Activated naive CD4-positive, alpha-beta T cell treated with anti-CD3 and anti-CD28 coated beads, Interleukin-2, amount 50 U/mL, for 72 hours (primary cell): ENCODE measurements at regions not wholly inside any gene's neighbourhood (a gene's known extent, or its start where the extent isn't known, plus 50 kb on each side); places are given as distances from the start of the nearest gene placed in this dataset.

ENCODE experiments used
- ATAC-seq, 2 donors: fragments of 150-1000 bp; cut with Tn5 transposase; 2 replicates each; pipeline ENCODE4 v1.10.0; 2021; ENCODE audit warnings: mild to moderate bottlenecking in 2 of 2, moderate library complexity in 2 of 2
- DNase-seq, 2 donors: peaks; one replicate each; pipeline ENCODE4 v3.0.0; 2021 to 2022; ENCODE audit warnings: low spot score in 2 of 2
- H3K27ac Mint-ChIP-seq, 2 donors: one replicate each; pipeline ENCODE4 v1.8.0; 2022; ENCODE audit warnings: mild to moderate bottlenecking in 2 of 2, mixed read lengths in 2 of 2
- H3K36me3 Mint-ChIP-seq, 2 donors: one replicate each; pipeline ENCODE4 v1.8.0; 2022; ENCODE audit warnings: mixed read lengths in 2 of 2
- H3K9me3 Mint-ChIP-seq, 2 donors: one replicate each; pipeline ENCODE4 v1.8.0; 2022; ENCODE audit warnings: mixed read lengths in 2 of 2

DNA sequence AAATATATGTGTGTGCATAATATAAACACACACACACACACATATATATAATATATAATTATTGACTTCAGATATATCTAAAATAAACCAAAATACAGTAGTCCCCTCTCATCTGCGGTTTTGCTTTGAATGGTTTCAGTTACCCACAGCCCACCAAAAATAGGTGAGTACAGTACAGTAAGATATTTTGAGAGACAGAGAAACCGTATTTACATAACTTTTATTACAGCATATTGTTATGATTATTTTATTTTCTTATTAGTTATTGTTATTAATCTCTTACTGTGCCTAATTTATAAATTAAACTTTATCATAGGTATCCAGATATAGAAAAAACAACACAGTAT is 564.2 kb downstream of the ACTL7B start:
- no peak for DNase-seq
- Mint-ChIP-seq H3K36me3 (no peaks in the 10 kb centered on the region), H3K9me3 (peaks cover 0 to 3% of the 10 kb centered on the region in 2 donors), H3K27ac (no peak overlapping the region)
- no peak for ATAC-seq

DNA sequence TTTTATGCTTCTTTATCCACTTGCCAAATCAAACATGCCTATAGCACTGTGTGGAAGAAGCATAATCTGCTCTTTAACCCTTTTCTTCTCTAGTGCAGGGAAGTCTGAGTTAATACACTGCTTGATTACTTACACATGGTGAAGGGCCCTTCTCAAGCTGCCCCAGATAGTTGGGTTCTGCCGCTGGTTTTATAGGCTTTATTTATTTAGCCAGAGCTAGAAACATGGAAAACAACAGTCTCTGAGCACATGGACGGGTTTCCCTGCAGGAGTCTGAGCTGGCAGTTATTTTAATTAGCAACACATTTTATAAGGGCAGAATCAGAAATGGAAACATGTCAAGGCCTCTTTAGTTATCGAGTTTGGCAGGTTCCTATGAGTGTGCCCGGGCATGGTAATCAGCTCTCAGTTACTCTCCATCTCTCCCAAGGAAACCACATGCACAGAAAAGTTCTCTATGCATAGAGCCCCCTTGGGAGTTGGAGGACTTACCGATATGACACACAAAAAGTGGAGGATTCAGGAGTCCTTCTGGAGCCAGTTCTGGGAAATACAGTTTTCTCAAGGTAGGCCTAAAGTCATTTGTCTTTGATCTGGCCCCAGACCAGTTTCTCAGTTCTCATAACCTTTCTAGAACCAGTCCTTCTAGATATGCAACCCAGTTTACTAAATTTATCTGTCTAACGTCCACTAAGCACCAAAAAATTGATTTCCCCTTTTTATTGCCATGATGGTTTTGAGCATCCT is 564.8 kb downstream of the ACTL7B start:
- Mint-ChIP-seq H3K36me3 (no peaks in the 10 kb centered on the region), H3K9me3 (peaks cover 0 to 3% of the 10 kb centered on the region in 2 donors), H3K27ac (no peak overlapping the region)
- no peak for ATAC-seq
- DNase-seq, result no peak

DNA sequence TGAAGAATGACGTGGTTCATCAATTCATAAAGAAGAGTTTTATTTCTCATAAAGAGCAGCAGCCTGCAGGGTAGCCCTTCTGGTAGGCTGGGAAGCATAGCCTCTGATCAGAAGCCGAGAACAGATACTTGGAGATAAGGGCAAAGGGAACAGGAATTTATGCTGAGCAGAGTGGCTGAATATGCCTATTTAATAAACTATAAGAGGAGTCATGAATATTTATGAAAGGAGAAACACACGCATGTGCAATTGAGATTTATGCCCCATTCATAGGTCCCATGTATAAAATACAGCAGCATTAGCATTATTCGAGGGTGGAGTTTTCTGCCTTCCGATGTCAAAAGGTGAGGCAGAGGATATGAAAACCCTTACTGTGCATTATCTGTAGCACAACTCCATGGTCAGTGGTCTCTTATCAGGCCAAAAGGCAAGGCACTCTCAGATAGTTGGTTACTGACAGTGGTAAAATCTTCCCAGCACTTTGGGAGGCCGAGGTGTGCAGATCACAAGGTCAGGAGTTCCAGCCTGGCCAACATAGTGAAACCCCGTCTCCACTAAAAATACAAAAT is 569.1 kb downstream of the ACTL7B start:
- H3K9me3 Mint-ChIP-seq, result peaks cover 0 to 3% of the 10 kb centered on the region in 2 donors
- DNase-seq, result no peak
- no peak for ATAC-seq
- no peaks in the 10 kb centered on the region for H3K36me3 Mint-ChIP-seq
- H3K27ac Mint-ChIP-seq, result no peak overlapping the region

DNA sequence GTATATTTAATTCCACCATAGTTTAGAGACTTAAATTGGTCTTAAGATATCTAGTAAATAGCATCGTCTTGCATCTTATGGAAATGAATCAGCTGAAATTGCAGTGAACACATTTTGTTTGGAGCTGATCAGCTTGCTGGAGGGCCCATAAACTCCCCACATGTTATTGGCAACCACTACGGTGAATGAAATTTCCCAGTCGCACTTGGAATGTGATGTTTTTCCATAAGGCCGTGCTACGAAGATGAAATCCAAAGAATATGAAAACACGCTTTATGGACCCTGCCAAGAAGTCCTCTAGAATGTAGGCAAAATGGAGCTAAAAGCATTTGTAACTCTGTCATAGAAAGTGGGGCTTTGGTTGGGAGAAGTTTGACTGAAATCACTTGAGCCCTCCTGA is 572.1 kb downstream of the ACTL7B start:
- H3K9me3 Mint-ChIP-seq, result peaks cover 8 to 9% of the 10 kb centered on the region in 2 donors
- ATAC-seq, result no peak
- no peaks in the 10 kb centered on the region for H3K36me3 Mint-ChIP-seq
- DNase-seq, result no peak
- no peak overlapping the region for H3K27ac Mint-ChIP-seq

DNA sequence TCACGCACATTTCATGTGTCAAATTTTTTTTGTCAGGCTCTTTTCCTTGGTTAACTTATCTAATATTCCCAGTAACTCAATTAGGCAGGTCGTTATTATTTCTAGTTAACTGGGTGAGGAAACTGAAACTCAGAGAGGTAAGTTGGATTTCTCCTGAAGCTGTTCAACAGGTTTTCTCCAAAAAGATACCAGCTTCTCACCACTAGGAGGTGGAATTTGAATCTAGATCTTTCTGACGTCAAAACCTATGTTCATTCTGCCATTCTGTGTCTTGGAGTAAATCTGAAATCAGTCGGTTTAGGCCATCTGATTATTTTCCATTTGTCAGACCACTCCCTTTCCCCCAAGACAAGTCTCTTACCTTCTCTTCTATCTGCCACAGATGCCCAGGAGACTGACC is 572.9 kb downstream of the ACTL7B start:
- no peak overlapping the region for H3K27ac Mint-ChIP-seq
- H3K9me3 Mint-ChIP-seq, result peaks cover 8 to 9% of the 10 kb centered on the region in 2 donors
- ATAC-seq, result no peak
- no peak for DNase-seq
- no peaks in the 10 kb centered on the region for H3K36me3 Mint-ChIP-seq

DNA sequence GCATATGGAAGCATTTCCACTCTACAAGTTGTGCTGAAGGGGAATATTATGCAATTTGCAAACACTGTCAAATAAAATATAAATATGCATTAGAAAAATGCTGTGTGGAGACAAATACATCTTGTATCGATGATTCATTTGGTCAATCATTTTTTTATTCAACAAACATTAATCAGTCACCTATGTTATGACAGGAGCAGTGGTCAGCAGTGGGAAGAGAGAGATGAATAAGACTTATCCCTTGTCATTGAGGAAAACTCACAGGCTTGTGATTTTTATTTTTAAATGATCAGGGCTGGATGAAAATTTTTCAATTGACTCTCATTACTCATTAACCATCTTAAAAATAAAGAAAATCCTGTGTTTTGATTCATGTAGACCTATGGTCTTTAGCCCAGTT is 574.1 kb downstream of the ACTL7B start:
- DNase-seq (no peak), ATAC-seq (no peak)
- H3K27ac Mint-ChIP-seq, result no peak overlapping the region

DNA sequence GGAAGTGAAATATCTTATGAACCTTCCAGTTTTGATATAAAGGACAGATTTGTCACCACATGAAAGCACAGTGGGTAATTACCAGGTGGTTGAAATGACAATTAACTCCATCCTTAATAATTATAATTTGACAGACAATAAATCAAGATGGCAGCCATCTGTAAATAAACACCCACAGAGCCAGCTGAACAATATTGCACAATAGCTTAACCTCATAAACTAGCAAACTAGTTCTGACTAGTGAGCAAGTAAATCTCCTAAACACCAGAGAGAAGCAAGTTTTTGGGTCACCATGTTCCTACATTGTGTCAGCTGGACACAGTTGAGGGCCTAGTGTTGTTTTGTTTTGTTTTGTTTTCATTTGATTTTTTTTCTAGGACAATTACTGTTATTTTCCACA is 577.4 kb downstream of the ACTL7B start:
- no peak for DNase-seq
- Mint-ChIP-seq H3K36me3 (no peaks in the 10 kb centered on the region), H3K27ac (no peak overlapping the region), H3K9me3 (peaks cover 13 to 15% of the 10 kb centered on the region in 2 donors)
- no peak for ATAC-seq

More for the DNA sequence above, 574.1 kb downstream of the ACTL7B start:
- Mint-ChIP-seq H3K36me3 (no peaks in the 10 kb centered on the region), H3K9me3 (peaks cover 8 to 9% of the 10 kb centered on the region in 2 donors)

DNA sequence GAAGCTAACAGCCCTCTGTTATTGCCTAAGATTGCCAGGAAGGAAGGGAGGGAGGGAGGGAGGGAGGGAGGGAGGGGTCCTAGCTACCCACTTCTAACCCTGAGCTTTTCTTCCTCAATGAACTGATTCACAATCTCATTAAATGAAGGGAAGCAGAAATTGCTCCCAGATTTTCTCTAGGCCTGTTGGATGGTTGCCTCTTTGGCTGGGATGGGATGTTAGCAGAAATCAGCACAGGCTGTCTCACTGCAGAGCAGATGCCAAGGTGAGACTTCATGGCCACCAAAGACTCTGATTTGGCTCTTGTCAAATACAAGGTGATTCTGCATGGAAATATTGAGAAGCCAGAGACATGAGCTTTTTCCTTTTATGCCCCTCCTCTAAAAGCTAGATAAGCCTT is 578.6 kb downstream of the ACTL7B start:
- ATAC-seq, result no peak
- peaks cover 13 to 17% of the 10 kb centered on the region in 2 donors for H3K9me3 Mint-ChIP-seq
- no peaks in the 10 kb centered on the region for H3K36me3 Mint-ChIP-seq
- H3K27ac Mint-ChIP-seq, result no peak overlapping the region
- DNase-seq, result no peak

DNA sequence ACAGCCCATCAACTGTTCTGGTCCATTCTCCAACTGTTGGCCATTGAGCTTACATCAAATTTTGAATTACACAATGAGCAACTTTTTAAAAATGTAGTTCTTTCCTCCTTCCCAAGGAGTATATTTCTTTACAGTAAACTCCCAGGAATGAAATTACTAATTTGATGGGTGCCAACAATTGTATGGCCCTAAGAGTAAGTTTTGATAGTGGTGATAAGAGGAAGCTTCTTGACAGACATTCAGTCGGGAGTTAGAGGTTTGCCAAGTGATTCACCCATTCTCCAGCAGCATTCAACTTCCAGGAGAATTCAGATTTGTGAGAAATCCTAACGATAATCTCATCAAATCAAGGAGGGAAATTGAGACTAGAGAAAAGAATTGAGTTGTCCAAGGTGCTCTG is 579.9 kb downstream of the ACTL7B start:
- Mint-ChIP-seq H3K27ac (no peak overlapping the region), H3K36me3 (no peaks in the 10 kb centered on the region), H3K9me3 (peaks cover 9 to 19% of the 10 kb centered on the region in 2 donors)

DNA sequence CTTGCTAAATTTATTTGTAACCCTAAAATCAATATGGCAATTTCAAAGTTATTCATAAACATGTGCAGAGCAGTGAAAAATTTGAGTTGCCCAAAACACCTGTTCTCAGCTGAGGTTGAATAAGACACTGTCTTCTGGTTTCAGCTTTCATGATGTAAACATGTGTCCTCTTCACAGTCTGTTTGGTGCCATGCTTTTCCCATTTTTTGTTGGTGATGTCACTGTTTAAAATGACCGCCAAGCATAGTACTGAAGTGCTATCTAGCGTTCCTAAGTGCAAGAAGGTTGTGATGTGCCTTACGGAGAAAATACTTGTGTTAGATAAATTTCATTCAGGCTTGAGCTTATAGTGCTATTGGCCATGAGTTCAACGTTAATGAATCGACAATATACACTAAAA is 580.8 kb downstream of the ACTL7B start:
- no peaks in the 10 kb centered on the region for H3K36me3 Mint-ChIP-seq
- H3K9me3 Mint-ChIP-seq, result peaks cover 5 to 18% of the 10 kb centered on the region in 2 donors
- DNase-seq (no peak), ATAC-seq (no peak)
- H3K27ac Mint-ChIP-seq, result no peak overlapping the region

More for the DNA sequence above, 579.9 kb downstream of the ACTL7B start:
- ATAC-seq (no peak), DNase-seq (no peak)

DNA sequence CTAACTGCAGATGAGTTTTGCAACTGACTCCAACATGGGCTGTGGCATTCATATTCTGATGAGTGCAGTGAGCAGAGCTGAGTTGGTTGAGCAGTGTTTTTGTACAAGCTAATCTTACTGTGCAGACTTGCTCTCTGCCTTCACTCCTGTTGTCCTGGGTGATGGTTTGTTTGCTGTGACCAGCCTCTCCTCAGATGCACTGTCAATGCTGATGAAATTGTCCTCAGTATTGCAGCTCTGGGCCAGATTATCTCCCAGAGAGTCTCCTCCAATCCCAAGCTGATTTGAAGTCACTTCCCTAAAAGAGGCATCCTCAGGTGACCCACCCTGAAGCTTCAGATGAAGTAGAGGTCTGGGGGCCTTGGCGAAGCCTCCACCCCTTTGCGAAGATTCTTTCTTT is 581.8 kb downstream of the ACTL7B start:
- Mint-ChIP-seq H3K27ac (no peak overlapping the region), H3K9me3 (peaks cover 5 to 10% of the 10 kb centered on the region in 2 donors)

DNA sequence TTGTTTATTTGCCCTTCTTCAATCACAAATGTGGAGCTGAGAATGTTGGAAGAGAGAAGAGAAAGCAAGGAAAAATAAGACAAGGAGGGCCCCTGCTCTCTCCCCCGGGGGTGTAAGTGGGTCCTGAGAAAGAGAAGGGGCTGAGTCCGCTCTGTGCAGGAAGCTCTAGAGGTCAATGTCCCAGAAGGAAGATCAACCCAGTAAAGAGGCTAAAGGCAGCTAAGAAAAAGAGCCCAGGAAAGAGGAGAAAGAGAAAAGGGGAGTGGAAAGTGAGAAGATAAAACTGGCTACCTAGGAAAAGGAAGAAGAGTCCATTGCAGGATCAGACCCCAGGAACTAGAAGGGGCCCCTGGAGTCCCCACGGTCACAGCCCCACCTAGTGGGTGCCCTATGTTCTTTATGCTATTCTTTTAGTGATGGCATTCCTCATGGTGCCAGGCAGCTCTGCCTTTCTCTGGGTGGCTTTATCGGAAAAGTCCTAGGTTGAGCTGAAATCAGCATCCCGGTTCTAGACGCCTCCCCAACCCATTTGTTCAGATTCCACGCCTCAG is 583.4 kb downstream of the ACTL7B start:
- no peaks in the 10 kb centered on the region for H3K36me3 Mint-ChIP-seq
- ATAC-seq (no peak), DNase-seq (no peak)
- peaks cover 10 to 15% of the 10 kb centered on the region in 2 donors for H3K9me3 Mint-ChIP-seq
- H3K27ac Mint-ChIP-seq, result no peak overlapping the region

More for the DNA sequence above, 581.8 kb downstream of the ACTL7B start:
- no peaks in the 10 kb centered on the region for H3K36me3 Mint-ChIP-seq
- DNase-seq (no peak), ATAC-seq (no peak)

DNA sequence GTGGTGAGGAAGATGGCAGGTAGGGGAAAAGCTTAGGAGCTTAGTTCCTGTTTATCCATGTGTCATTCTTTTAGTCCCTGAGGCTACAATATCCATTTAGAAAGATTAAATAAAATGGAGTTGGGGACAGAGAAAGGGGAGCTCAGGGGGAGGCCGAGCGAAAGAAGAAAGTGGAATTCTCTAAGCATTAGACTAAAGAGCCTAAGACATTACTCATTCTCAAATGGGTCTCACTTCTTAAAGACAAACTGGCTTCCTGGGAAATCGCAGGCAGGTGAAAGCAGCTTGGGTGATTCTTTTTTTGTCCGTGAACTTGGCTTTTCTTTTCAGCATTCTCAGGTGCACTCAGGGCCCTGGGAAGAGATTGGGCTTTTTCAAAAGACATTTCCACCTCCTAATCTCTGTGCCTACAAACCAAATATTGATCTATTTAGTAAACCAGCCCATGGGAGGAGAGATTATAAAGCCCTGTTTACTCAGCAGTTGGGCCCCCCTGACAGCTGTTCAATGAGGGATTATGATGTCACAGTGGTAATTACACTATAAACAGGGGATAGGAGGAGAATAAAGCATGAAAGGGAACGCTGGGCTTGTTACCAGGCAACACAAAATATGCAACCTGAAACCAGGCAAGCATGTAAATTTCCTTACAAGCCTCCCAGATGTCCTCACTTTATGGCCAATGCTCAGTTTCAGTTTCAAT is 584.0 kb downstream of the ACTL7B start:
- peaks cover 15 to 17% of the 10 kb centered on the region in 2 donors for H3K9me3 Mint-ChIP-seq
- no peak overlapping the region for H3K27ac Mint-ChIP-seq
- DNase-seq (no peak), ATAC-seq (no peak)
- no peaks in the 10 kb centered on the region for H3K36me3 Mint-ChIP-seq

DNA sequence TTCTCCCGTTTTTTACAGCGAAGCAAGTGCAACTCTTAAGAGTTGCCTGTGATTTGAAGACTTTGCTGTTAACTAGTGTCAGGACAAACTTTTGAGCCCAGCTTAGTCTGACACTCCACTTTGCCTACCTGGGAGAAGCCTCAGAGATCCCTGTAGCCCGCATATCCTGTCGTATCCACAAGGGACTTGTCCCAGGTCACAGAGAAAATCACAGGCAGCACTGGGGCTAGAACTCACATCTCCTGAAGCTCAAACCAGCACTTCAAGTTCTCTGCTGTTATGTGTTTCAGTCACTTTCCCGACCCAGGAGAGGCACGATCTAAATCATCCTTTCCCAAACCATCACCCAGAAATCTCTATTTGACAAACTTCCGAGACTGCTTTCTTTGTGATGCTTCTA is 584.5 kb downstream of the ACTL7B start:
- Mint-ChIP-seq H3K36me3 (no peaks in the 10 kb centered on the region), H3K27ac (no peak overlapping the region), H3K9me3 (peaks cover 15 to 19% of the 10 kb centered on the region in 2 donors)
- DNase-seq (no peak), ATAC-seq (no peak)

DNA sequence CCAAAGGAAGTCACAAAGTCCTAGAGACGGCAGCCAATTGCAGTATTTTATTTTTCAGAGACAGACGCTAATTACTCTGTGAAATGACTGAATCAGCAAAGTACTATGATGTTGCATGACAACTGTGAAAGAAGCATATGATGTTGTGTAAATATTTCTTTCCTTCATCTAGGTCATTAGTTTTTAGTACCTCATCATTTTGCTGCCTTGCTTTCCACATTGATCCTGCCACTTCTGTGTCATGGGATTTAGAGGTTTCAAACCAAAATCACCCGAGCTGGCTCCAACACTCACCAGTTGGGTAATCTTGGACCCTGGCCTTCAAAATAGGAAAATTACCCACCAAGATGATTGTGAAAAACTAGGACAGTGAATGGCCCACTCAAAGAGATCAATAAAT is 585.2 kb downstream of the ACTL7B start:
- Mint-ChIP-seq H3K36me3 (no peaks in the 10 kb centered on the region), H3K27ac (no peak overlapping the region), H3K9me3 (peaks cover 15 to 20% of the 10 kb centered on the region in 2 donors)
- ATAC-seq (no peak), DNase-seq (no peak)

DNA sequence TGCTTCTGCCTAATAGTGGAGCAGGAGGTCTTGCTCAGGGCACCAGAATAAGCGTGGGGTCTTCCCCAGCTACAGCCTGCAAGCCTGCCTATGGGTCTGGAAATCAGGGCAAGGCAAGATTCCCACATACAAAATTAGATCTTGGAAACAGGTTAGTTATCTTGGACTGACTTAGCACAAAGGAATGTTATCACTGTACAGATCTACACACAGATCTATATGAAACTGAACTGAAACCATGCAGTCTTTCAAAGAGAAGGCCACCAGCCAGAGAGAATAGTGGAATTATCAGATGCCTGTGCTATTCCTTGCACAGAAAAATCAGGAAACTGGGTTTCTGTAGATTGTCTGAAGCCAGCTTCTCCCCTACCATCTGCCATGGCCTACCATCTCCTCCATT is 585.7 kb downstream of the ACTL7B start:
- no peak overlapping the region for H3K27ac Mint-ChIP-seq
- no peaks in the 10 kb centered on the region for H3K36me3 Mint-ChIP-seq
- ATAC-seq (no peak), DNase-seq (no peak)
- H3K9me3 Mint-ChIP-seq, result peaks cover 15 to 20% of the 10 kb centered on the region in 2 donors

DNA sequence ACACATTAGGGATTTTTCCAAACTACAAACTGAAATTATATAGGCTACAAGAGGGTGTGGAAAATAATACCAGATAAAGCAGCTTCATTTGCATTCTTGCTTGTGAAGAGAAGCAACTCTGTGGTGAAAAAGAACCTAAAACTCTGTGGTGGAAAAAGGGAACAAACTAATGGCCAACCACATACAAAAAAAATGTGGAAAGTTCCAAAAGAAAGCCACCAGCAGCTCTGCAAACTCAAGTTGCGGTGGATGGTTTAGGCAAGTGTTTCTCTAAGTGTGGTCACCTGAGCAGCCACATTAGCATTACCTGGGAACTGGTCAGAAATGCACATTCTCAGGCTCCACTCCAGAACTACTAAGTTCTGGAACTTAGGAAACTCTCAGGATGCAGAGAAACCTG is 586.4 kb downstream of the ACTL7B start:
- DNase-seq, result no peak
- peaks cover 11 to 17% of the 10 kb centered on the region in 2 donors for H3K9me3 Mint-ChIP-seq
- no peaks in the 10 kb centered on the region for H3K36me3 Mint-ChIP-seq
- H3K27ac Mint-ChIP-seq, result no peak overlapping the region
- ATAC-seq, result no peak
